H1 (cell line): ENCODE measurements at regions not wholly inside any gene's neighbourhood (a gene's known extent, or its start where the extent isn't known, plus 50 kb on each side); places are given as distances from the start of the nearest gene placed in this dataset.
"Not testable (repeated sequence)": the region's sequence is repeated elsewhere in the genome, so short reads cannot be mapped to it uniquely, and the experiment has no call there.

ENCODE experiments used
- BRCA1 ChIP-seq: IDR thresholded peaks from 2 replicates; pipeline ENCODE4 v1.6.1; 2012; ENCODE audit warnings: low read depth, low read length, improper control_type of control experiment
- GABPA ChIP-seq: IDR thresholded peaks from 2 replicates; pipeline ENCODE4 v1.6.1; 2011; ENCODE audit warnings: mild to moderate bottlenecking, low read length, moderate library complexity, borderline replicate concordance; ENCODE audit not compliant: insufficient read depth
- POLR2AphosphoS5 ChIP-seq: IDR thresholded peaks from 2 replicates; pipeline ENCODE4 v1.6.1; 2011; ENCODE audit warnings: low read depth, low read length
- RAD21 ChIP-seq, 2 experiments: IDR thresholded peaks in 1 of 2; conservative IDR thresholded peaks in 1 of 2; 2 replicates each; pipeline ENCODE4 v1.6.1; 2011; ENCODE audit warnings: low read depth in 2 of 2, low read length in 2 of 2, improper control_type of control experiment in 1 of 2, inconsistent platforms in 1 of 2, mild to moderate bottlenecking in 1 of 2, moderate library complexity in 1 of 2
- ZNF274 ChIP-seq: IDR thresholded peaks from 2 replicates; pipeline ENCODE4 v1.7.0; 2012; ENCODE audit warnings: low read length, borderline replicate concordance; ENCODE audit errors: extremely low read depth
- TF ChIP-seq, protein P1 (sequence below), 3 experiments: IDR thresholded peaks; 1 replicate in 2 of 3; 2 replicates in 1 of 3; pipeline versions ENCODE4 v1.5.1 to v1.6.1; 2011; ENCODE audit warnings: low read length in 3 of 3, mild to moderate bottlenecking in 3 of 3, inconsistent platforms in 2 of 3, low read depth in 1 of 3, moderate library complexity in 1 of 3; ENCODE audit not compliant: insufficient read depth in 1 of 3; ENCODE audit errors: control extremely low read depth in 1 of 3
- TF ChIP-seq, protein P2 (sequence below): IDR thresholded peaks from 2 replicates; pipeline ENCODE4 v1.6.1; 2011; ENCODE audit warnings: low read depth, mild to moderate bottlenecking, low read length; ENCODE audit not compliant: insufficient read depth
- TF ChIP-seq, protein P3 (sequence below): fragments of 300-600 bp; sonication (generic); IDR thresholded peaks from 2 replicates; pipeline ENCODE4 v1.7.1; 2012; ENCODE audit warnings: low read length, moderate library complexity, mild to moderate bottlenecking, inconsistent platforms; ENCODE audit not compliant: insufficient replicate concordance

DNA sequence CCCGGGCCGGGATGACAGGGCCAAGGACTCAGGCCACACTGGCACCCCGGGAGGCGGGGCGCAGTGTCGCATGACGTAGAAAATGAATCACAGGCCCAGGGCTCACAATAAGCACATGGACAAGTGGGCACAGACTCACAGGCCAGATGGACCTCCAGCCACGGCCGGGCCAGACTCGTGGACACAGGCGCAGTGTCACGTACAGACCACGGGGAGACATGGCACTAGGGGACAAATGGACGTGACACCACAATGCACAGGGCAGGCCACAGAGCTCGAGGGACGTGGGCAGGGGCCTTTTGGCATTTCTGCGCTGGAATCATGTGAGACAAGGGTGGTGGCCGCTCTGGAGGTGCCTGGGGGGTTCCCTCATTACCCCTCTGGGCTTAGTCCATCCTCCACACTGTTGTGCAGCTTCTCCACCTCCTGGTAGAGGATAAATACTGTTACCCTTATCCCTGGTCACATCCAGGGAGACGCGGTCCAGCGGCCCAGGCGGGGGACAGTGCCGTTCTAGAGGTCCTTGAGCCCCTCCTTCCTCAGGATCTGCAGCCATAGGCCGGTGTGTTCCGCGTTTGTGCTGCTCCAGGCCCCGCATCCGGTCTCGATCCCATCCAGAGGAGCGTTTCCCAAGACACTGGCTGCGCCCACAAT, 649.8 kb upstream of the ZNF722 start:
- TF ChIP-seq, protein P1, sequence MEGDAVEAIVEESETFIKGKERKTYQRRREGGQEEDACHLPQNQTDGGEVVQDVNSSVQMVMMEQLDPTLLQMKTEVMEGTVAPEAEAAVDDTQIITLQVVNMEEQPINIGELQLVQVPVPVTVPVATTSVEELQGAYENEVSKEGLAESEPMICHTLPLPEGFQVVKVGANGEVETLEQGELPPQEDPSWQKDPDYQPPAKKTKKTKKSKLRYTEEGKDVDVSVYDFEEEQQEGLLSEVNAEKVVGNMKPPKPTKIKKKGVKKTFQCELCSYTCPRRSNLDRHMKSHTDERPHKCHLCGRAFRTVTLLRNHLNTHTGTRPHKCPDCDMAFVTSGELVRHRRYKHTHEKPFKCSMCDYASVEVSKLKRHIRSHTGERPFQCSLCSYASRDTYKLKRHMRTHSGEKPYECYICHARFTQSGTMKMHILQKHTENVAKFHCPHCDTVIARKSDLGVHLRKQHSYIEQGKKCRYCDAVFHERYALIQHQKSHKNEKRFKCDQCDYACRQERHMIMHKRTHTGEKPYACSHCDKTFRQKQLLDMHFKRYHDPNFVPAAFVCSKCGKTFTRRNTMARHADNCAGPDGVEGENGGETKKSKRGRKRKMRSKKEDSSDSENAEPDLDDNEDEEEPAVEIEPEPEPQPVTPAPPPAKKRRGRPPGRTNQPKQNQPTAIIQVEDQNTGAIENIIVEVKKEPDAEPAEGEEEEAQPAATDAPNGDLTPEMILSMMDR (IDR thresholded peaks at IDR 0.05; ENCODE audit: control extremely low read depth in 1 of 3, insufficient read depth in 1 of 3, low read depth in 1 of 3, low read length in 3 of 3): not testable (repeated sequence)
- TF ChIP-seq, protein P2, sequence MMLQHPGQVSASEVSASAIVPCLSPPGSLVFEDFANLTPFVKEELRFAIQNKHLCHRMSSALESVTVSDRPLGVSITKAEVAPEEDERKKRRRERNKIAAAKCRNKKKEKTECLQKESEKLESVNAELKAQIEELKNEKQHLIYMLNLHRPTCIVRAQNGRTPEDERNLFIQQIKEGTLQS: not testable (repeated sequence)
- TF ChIP-seq POLR2AphosphoS5; BRCA1; GABPA; RAD21 (IDR thresholded peaks at IDR 0.05 in 1 of 2, conservative IDR thresholded peaks at IDR 0.05 in 1 of 2; ENCODE audit: low read depth in 2 of 2, low read length in 2 of 2); ZNF274: not testable (repeated sequence)
- TF ChIP-seq, protein P3, sequence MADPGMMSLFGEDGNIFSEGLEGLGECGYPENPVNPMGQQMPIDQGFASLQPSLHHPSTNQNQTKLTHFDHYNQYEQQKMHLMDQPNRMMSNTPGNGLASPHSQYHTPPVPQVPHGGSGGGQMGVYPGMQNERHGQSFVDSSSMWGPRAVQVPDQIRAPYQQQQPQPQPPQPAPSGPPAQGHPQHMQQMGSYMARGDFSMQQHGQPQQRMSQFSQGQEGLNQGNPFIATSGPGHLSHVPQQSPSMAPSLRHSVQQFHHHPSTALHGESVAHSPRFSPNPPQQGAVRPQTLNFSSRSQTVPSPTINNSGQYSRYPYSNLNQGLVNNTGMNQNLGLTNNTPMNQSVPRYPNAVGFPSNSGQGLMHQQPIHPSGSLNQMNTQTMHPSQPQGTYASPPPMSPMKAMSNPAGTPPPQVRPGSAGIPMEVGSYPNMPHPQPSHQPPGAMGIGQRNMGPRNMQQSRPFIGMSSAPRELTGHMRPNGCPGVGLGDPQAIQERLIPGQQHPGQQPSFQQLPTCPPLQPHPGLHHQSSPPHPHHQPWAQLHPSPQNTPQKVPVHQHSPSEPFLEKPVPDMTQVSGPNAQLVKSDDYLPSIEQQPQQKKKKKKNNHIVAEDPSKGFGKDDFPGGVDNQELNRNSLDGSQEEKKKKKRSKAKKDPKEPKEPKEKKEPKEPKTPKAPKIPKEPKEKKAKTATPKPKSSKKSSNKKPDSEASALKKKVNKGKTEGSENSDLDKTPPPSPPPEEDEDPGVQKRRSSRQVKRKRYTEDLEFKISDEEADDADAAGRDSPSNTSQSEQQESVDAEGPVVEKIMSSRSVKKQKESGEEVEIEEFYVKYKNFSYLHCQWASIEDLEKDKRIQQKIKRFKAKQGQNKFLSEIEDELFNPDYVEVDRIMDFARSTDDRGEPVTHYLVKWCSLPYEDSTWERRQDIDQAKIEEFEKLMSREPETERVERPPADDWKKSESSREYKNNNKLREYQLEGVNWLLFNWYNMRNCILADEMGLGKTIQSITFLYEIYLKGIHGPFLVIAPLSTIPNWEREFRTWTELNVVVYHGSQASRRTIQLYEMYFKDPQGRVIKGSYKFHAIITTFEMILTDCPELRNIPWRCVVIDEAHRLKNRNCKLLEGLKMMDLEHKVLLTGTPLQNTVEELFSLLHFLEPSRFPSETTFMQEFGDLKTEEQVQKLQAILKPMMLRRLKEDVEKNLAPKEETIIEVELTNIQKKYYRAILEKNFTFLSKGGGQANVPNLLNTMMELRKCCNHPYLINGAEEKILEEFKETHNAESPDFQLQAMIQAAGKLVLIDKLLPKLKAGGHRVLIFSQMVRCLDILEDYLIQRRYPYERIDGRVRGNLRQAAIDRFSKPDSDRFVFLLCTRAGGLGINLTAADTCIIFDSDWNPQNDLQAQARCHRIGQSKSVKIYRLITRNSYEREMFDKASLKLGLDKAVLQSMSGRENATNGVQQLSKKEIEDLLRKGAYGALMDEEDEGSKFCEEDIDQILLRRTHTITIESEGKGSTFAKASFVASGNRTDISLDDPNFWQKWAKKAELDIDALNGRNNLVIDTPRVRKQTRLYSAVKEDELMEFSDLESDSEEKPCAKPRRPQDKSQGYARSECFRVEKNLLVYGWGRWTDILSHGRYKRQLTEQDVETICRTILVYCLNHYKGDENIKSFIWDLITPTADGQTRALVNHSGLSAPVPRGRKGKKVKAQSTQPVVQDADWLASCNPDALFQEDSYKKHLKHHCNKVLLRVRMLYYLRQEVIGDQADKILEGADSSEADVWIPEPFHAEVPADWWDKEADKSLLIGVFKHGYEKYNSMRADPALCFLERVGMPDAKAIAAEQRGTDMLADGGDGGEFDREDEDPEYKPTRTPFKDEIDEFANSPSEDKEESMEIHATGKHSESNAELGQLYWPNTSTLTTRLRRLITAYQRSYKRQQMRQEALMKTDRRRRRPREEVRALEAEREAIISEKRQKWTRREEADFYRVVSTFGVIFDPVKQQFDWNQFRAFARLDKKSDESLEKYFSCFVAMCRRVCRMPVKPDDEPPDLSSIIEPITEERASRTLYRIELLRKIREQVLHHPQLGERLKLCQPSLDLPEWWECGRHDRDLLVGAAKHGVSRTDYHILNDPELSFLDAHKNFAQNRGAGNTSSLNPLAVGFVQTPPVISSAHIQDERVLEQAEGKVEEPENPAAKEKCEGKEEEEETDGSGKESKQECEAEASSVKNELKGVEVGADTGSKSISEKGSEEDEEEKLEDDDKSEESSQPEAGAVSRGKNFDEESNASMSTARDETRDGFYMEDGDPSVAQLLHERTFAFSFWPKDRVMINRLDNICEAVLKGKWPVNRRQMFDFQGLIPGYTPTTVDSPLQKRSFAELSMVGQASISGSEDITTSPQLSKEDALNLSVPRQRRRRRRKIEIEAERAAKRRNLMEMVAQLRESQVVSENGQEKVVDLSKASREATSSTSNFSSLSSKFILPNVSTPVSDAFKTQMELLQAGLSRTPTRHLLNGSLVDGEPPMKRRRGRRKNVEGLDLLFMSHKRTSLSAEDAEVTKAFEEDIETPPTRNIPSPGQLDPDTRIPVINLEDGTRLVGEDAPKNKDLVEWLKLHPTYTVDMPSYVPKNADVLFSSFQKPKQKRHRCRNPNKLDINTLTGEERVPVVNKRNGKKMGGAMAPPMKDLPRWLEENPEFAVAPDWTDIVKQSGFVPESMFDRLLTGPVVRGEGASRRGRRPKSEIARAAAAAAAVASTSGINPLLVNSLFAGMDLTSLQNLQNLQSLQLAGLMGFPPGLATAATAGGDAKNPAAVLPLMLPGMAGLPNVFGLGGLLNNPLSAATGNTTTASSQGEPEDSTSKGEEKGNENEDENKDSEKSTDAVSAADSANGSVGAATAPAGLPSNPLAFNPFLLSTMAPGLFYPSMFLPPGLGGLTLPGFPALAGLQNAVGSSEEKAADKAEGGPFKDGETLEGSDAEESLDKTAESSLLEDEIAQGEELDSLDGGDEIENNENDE: not testable (repeated sequence)
